ENCODE measurements at regions not wholly inside any gene's neighbourhood (a gene's known extent, or its start where the extent isn't known, plus 50 kb on each side); places are given as distances from the start of the nearest gene placed in this dataset.

DNA sequence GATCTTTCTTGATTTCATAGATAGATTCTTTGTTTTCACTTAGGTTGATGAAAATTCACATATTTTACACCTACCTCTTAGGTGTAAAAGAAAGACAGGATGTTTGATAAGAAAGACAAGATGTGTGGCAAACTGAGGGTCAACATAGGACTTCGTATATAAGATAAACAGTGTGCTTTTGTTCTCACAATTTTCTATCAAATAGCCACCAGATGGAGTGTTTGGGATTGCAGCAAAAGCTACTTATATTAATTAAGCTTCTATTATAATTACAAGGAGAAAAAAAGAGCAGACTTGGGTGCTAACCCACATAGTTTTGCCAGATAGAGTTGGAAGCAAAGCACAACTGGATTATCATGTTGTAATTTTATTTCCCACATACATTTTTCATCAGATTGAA, 232.9 kb downstream of the CDH7 start:
- WGBS (ENCODE audit: extremely low coverage, insufficient coverage, low lambda C conversion rate): no CpG with 5 or more reads among the region's 1 CpG
- no peak overlapping the region for H3K4me2 ChIP-seq (ENCODE audit: low read length)
- no peak for DNase-seq

DNA sequence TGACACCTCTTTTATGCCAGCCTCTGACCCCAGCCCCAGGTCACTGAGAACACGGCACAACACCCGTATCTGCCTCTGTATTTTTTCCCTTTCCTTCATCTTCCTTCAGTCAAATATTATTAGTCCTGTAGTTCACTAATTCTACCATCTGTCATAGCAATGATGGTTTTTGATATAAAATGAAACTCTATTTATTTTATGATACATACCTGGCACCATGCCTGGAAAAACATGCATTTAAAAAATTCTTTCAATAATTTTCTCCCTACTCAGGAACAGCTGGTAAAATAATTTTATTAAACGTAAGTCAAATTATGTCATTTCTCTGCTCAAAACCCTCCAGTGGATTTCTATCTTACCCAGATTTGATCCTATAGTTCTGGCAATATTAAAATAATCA, 224.7 kb downstream of the CDH7 start:
- Histone ChIP-seq H3K23ac (ENCODE audit: low read length) (no peak overlapping the region), H2BK5ac (ENCODE audit: low read length) (no peak overlapping the region), H3K4me3 (ENCODE audit: low read length) (no peak overlapping the region), H3K18ac (ENCODE audit: low read length) (peak overlapping the region; percentile 75), H2AK5ac (ENCODE audit: low read length) (no peak overlapping the region), H3K27ac (ENCODE audit: low read depth, low read length) (no peak overlapping the region), H3K79me1 (ENCODE audit: low read length) (no peaks in the 10 kb centered on the region), H3K27me3 (ENCODE audit: insufficient read depth, low read length, poor library complexity) (no peaks in the 10 kb centered on the region), H3K4me1 (ENCODE audit: control insufficient read depth, low read depth, low read length) (peaks cover 6% of the 10 kb centered on the region), H3K36me3 (ENCODE audit: control insufficient read depth, insufficient read depth, low read length) (no peaks in the 10 kb centered on the region), H4K5ac (ENCODE audit: low read length) (no peak overlapping the region), H3K9ac (ENCODE audit: low read length) (no peak overlapping the region), H3K79me2 (ENCODE audit: control insufficient read depth, insufficient read depth, low read length) (no peaks in the 10 kb centered on the region), H3K4me2 (ENCODE audit: low read length) (no peak overlapping the region), H4K8ac (ENCODE audit: low read depth, low read length) (no peak overlapping the region), H2BK15ac (replicated peaks; ENCODE audit: low read depth) (no peak overlapping the region), H2BK120ac (ENCODE audit: low read depth, low read length) (no peak overlapping the region), H3K4ac (ENCODE audit: low read depth, low read length) (no peak overlapping the region), H3K56ac (ENCODE audit: low read length) (no peak overlapping the region)
- WGBS (ENCODE audit: extremely low coverage, insufficient coverage, low lambda C conversion rate): no CpG with 5 or more reads among the region's 3 CpGs
- no peak for DNase-seq

More for the DNA sequence above, 232.9 kb downstream of the CDH7 start:
- H2AK5ac ChIP-seq (ENCODE audit: low read length): no peak overlapping the region
- H3K4me3 ChIP-seq (ENCODE audit: low read length): no peak overlapping the region
- H3K56ac ChIP-seq (ENCODE audit: low read length): no peak overlapping the region
- no peak overlapping the region for H2BK5ac ChIP-seq (ENCODE audit: low read length)
- no peak overlapping the region for H3K18ac ChIP-seq (ENCODE audit: low read length)
- no peak overlapping the region for H3K4ac ChIP-seq (ENCODE audit: low read depth, low read length)
- no peak overlapping the region for H4K5ac ChIP-seq (ENCODE audit: low read length)
- no peak overlapping the region for H4K8ac ChIP-seq (ENCODE audit: low read depth, low read length)
- H2BK120ac ChIP-seq (ENCODE audit: low read depth, low read length): no peak overlapping the region
- H3K79me1 ChIP-seq (ENCODE audit: low read length): no peaks in the 10 kb centered on the region
- H3K79me2 ChIP-seq (ENCODE audit: control insufficient read depth, insufficient read depth, low read length): no peaks in the 10 kb centered on the region
- H2BK15ac ChIP-seq (replicated peaks; ENCODE audit: low read depth): no peak overlapping the region
- H3K9ac ChIP-seq (ENCODE audit: low read length): no peak overlapping the region
- H3K27me3 ChIP-seq (ENCODE audit: insufficient read depth, low read length, poor library complexity): no peaks in the 10 kb centered on the region
- H3K4me1 ChIP-seq (ENCODE audit: control insufficient read depth, low read depth, low read length): no peaks in the 10 kb centered on the region
- H3K36me3 ChIP-seq (ENCODE audit: control insufficient read depth, insufficient read depth, low read length): no peaks in the 10 kb centered on the region
- H3K23ac ChIP-seq (ENCODE audit: low read length): no peak overlapping the region
- no peak overlapping the region for H3K27ac ChIP-seq (ENCODE audit: low read depth, low read length)

DNA sequence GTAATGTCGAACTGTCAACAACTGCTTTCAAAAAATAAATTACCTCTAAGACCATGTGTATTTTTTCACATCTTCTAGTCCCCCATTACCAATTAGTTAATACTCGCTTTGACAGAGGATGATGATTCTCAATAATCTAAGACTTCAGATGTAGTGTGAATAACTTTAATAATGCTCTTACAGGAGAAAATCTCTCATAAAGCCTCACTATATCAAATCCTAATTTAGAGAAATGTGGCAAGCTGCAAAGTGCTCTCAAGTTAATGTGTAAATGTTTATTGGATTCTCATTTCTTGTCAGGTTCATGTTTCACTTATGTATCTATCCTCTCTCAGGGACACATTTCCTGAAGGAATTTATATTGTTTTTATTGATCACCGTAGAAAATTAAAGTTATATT, 223.9 kb downstream of the CDH7 start:
- Histone ChIP-seq H3K36me3 (ENCODE audit: control insufficient read depth, insufficient read depth, low read length) (no peaks in the 10 kb centered on the region), H3K18ac (ENCODE audit: low read length) (no peak overlapping the region), H3K79me2 (ENCODE audit: control insufficient read depth, insufficient read depth, low read length) (no peaks in the 10 kb centered on the region), H4K5ac (ENCODE audit: low read length) (no peak overlapping the region), H3K79me1 (ENCODE audit: low read length) (no peaks in the 10 kb centered on the region), H2BK5ac (ENCODE audit: low read length) (no peak overlapping the region), H2BK120ac (ENCODE audit: low read depth, low read length) (no peak overlapping the region), H3K4me1 (ENCODE audit: control insufficient read depth, low read depth, low read length) (peaks cover 6% of the 10 kb centered on the region), H3K4me2 (ENCODE audit: low read length) (no peak overlapping the region), H3K23ac (ENCODE audit: low read length) (no peak overlapping the region), H3K9ac (ENCODE audit: low read length) (no peak overlapping the region), H2BK15ac (replicated peaks; ENCODE audit: low read depth) (no peak overlapping the region), H3K27ac (ENCODE audit: low read depth, low read length) (no peak overlapping the region), H3K27me3 (ENCODE audit: insufficient read depth, low read length, poor library complexity) (no peaks in the 10 kb centered on the region), H4K8ac (ENCODE audit: low read depth, low read length) (no peak overlapping the region), H2AK5ac (ENCODE audit: low read length) (no peak overlapping the region), H3K4me3 (ENCODE audit: low read length) (no peak overlapping the region), H3K4ac (ENCODE audit: low read depth, low read length) (no peak overlapping the region), H3K56ac (ENCODE audit: low read length) (no peak overlapping the region)
- no CpG with 5 or more reads among the region's 3 CpGs for WGBS (ENCODE audit: extremely low coverage, insufficient coverage, low lambda C conversion rate)
- no peak for DNase-seq

DNA sequence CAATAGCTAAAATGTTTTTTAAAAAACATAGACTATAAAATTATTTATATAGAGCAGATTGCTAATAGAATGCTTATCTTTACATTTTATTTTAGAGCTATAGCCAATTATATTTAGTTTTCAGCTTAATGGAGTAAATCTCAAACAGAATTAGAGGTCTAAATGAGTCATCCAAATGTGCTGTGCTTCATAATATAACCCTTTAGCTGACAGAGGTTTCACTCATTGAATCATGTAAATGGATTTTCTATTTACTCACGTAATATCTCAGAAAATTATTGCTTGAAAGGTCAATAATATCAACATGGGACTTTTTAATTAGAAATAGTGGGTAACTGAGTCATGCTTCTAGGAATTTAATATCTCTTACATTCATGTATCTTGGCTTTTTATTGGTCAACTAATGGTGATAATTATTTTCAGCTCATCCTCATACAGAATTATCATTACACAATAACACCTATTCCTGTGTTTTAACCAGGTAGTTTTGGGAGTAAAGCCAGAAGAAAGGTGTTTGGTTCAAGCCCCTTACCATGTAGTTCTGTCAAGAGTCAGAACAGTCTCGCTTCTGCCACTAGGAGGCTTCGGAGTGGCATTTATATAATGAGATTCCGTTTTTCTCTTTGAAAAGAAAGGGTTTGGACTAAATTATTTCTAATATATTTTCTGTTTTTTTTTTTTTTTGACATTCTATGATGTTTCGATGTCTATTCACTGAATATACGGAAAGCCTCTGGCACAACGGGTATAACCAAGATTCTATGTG, 217.6 kb downstream of the CDH7 start:
- H3K36me3 ChIP-seq (ENCODE audit: control insufficient read depth, insufficient read depth, low read length): no peaks in the 10 kb centered on the region
- no peak overlapping the region for H3K23ac ChIP-seq (ENCODE audit: low read length)
- no peak overlapping the region for H2AK5ac ChIP-seq (ENCODE audit: low read length)
- H3K9ac ChIP-seq (ENCODE audit: low read length): no peak overlapping the region
- no peak overlapping the region for H3K56ac ChIP-seq (ENCODE audit: low read length)
- H3K18ac ChIP-seq (ENCODE audit: low read length): no peak overlapping the region
- no peak overlapping the region for H2BK5ac ChIP-seq (ENCODE audit: low read length)
- H2BK15ac ChIP-seq (replicated peaks; ENCODE audit: low read depth): no peak overlapping the region
- H3K27ac ChIP-seq (ENCODE audit: low read depth, low read length): no peak overlapping the region
- WGBS (ENCODE audit: extremely low coverage, insufficient coverage, low lambda C conversion rate): no CpG with 5 or more reads among the region's 7 CpGs
- no peak overlapping the region for H2BK120ac ChIP-seq (ENCODE audit: low read depth, low read length)
- H3K79me2 ChIP-seq (ENCODE audit: control insufficient read depth, insufficient read depth, low read length): no peaks in the 10 kb centered on the region
- DNase-seq: no peak
- no peak overlapping the region for H4K5ac ChIP-seq (ENCODE audit: low read length)
- H4K8ac ChIP-seq (ENCODE audit: low read depth, low read length): no peak overlapping the region
- H3K4ac ChIP-seq (ENCODE audit: low read depth, low read length): no peak overlapping the region
- no peak overlapping the region for H3K4me2 ChIP-seq (ENCODE audit: low read length)
- H3K4me3 ChIP-seq (ENCODE audit: low read length): no peak overlapping the region
- no peaks in the 10 kb centered on the region for H3K27me3 ChIP-seq (ENCODE audit: insufficient read depth, low read length, poor library complexity)
- no peaks in the 10 kb centered on the region for H3K4me1 ChIP-seq (ENCODE audit: control insufficient read depth, low read depth, low read length)
- H3K79me1 ChIP-seq (ENCODE audit: low read length): no peaks in the 10 kb centered on the region

DNA sequence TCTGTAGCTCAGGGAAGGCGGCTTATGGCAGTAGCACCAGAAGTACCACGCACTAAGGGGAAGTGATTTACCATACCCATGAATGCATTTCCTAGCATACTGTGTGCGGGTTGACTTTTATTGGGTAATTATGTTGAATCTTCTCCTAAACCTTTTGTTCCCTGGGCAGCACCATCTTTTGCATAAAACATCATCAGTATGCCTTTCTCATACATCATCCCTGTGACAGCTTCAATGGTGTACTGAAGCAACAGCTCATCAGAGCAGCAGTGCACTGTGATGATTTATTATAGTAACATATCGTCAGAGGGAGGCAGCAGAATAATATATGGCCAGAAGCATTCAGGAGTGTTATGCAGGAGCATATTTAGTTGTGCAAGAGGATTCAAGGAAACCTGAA, 204.9 kb downstream of the CDH7 start:
- H2BK15ac ChIP-seq (replicated peaks; ENCODE audit: low read depth): no peak overlapping the region
- no peak overlapping the region for H3K9ac ChIP-seq (ENCODE audit: low read length)
- H3K79me2 ChIP-seq (ENCODE audit: control insufficient read depth, insufficient read depth, low read length): no peaks in the 10 kb centered on the region
- H3K56ac ChIP-seq (ENCODE audit: low read length): no peak overlapping the region
- no peak overlapping the region for H2BK5ac ChIP-seq (ENCODE audit: low read length)
- no peak overlapping the region for H4K5ac ChIP-seq (ENCODE audit: low read length)
- no CpG with 5 or more reads among the region's 4 CpGs for WGBS (ENCODE audit: extremely low coverage, insufficient coverage, low lambda C conversion rate)
- no peak overlapping the region for H3K4ac ChIP-seq (ENCODE audit: low read depth, low read length)
- H3K79me1 ChIP-seq (ENCODE audit: low read length): no peaks in the 10 kb centered on the region
- DNase-seq: no peak
- no peak overlapping the region for H3K27ac ChIP-seq (ENCODE audit: low read depth, low read length)
- no peak overlapping the region for H3K4me2 ChIP-seq (ENCODE audit: low read length)
- H2BK120ac ChIP-seq (ENCODE audit: low read depth, low read length): no peak overlapping the region
- H3K18ac ChIP-seq (ENCODE audit: low read length): no peak overlapping the region
- no peaks in the 10 kb centered on the region for H3K4me1 ChIP-seq (ENCODE audit: control insufficient read depth, low read depth, low read length)
- H4K8ac ChIP-seq (ENCODE audit: low read depth, low read length): no peak overlapping the region
- no peak overlapping the region for H2AK5ac ChIP-seq (ENCODE audit: low read length)
- no peaks in the 10 kb centered on the region for H3K36me3 ChIP-seq (ENCODE audit: control insufficient read depth, insufficient read depth, low read length)
- no peaks in the 10 kb centered on the region for H3K27me3 ChIP-seq (ENCODE audit: insufficient read depth, low read length, poor library complexity)
- H3K4me3 ChIP-seq (ENCODE audit: low read length): no peak overlapping the region
- H3K23ac ChIP-seq (ENCODE audit: low read length): no peak overlapping the region

DNA sequence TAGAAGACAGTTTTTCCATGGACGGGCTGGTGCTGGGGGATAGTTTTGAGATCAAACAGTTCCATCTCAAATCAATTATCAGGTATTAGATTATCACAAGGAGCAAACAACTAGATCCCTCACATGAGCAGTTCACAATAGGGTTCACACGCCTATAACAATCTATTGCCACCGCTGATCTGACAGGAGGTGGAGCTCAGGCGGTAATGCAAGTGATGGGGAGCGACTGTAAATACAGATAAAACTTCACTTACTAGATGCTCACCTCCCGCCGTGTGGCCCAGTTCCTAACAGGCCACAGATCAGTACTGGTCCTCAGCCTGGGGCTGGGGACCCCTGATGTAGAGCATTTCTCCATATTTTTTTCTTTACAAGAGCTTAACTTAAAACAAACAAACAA, 203.6 kb downstream of the CDH7 start:
- no peak overlapping the region for H2BK5ac ChIP-seq (ENCODE audit: low read length)
- H3K23ac ChIP-seq (ENCODE audit: low read length): no peak overlapping the region
- H4K5ac ChIP-seq (ENCODE audit: low read length): no peak overlapping the region
- H3K27me3 ChIP-seq (ENCODE audit: insufficient read depth, low read length, poor library complexity): no peaks in the 10 kb centered on the region
- H3K4me2 ChIP-seq (ENCODE audit: low read length): no peak overlapping the region
- no peak overlapping the region for H4K8ac ChIP-seq (ENCODE audit: low read depth, low read length)
- H3K4me1 ChIP-seq (ENCODE audit: control insufficient read depth, low read depth, low read length): no peaks in the 10 kb centered on the region
- no peak overlapping the region for H3K18ac ChIP-seq (ENCODE audit: low read length)
- no peaks in the 10 kb centered on the region for H3K36me3 ChIP-seq (ENCODE audit: control insufficient read depth, insufficient read depth, low read length)
- H2BK120ac ChIP-seq (ENCODE audit: low read depth, low read length): no peak overlapping the region
- H2BK15ac ChIP-seq (replicated peaks; ENCODE audit: low read depth): no peak overlapping the region
- no CpG with 5 or more reads among the region's 7 CpGs for WGBS (ENCODE audit: extremely low coverage, insufficient coverage, low lambda C conversion rate)
- no peak overlapping the region for H3K9ac ChIP-seq (ENCODE audit: low read length)
- no peaks in the 10 kb centered on the region for H3K79me1 ChIP-seq (ENCODE audit: low read length)
- H2AK5ac ChIP-seq (ENCODE audit: low read length): no peak overlapping the region
- H3K27ac ChIP-seq (ENCODE audit: low read depth, low read length): no peak overlapping the region
- no peak overlapping the region for H3K4ac ChIP-seq (ENCODE audit: low read depth, low read length)
- no peak overlapping the region for H3K56ac ChIP-seq (ENCODE audit: low read length)
- no peak for DNase-seq
- H3K4me3 ChIP-seq (ENCODE audit: low read length): no peak overlapping the region
- H3K79me2 ChIP-seq (ENCODE audit: control insufficient read depth, insufficient read depth, low read length): no peaks in the 10 kb centered on the region

Measured in mesendoderm (in vitro differentiated cells).